ENCODE measurements at regions not wholly inside any gene's neighbourhood (a gene's known extent, or its start where the extent isn't known, plus 50 kb on each side); places are given as distances from the start of the nearest gene placed in this dataset.

DNA sequence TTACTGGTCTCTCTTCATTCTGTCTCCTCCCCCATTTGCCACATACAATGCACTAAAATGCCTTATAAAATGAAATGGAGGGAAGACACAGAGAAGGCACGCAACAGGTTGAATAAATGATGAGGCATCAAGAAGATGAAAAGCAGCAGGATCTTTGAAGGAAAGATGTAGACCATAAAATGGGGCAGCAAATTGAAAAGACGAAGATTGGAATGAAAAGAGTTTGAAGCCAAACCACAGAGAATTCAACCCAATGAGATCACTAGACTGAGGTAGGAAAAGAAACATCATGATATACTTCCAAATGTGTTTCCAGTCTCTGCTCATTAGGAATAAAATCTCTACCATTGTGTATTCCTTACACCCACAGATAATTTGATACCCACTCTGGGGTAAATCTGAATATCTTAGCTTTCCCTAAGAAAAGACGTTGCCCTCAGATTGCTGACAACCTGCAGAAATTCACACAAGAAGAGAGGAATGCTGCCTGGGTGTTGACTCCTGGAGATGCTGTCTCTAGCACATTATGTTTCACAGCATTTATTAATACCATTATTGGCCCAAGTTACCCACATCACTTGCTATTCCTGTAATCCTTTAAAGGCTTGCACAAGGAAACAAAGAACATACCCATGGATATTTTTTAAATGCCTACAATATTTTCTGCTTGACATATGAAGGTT, 230.9 kb downstream of the LTN1 start (continued):
- TF ChIP-seq BCOR (IDR thresholded peaks at IDR 0.05) = no peak
- TF ChIP-seq ZNF644 (tag; IDR thresholded peaks at IDR 0.05; ENCODE audit: low read depth) = no peak
- no peak for TF ChIP-seq RBM39 (optimal IDR thresholded peaks at IDR 0.05; ENCODE audit: low read depth, low read length)
- no peak for TF ChIP-seq CBFA2T3 (IDR thresholded peaks at IDR 0.05)

- H3K27me3 ChIP-seq (ENCODE audit: control insufficient read depth in 2 of 2, insufficient read depth in 2 of 2, low read length in 2 of 2) = no peaks in the 10 kb centered on the region
- no peak for TF ChIP-seq ELF2 (CRISPR knock-in tag; IDR thresholded peaks at IDR 0.05)
- TF ChIP-seq ZBTB33 (CRISPR knock-in tag; IDR thresholded peaks at IDR 0.05) = no peak
- no peak for TF ChIP-seq PTTG1 (tag; IDR thresholded peaks at IDR 0.05; ENCODE audit: low read depth)
- TF ChIP-seq FIP1L1 (IDR thresholded peaks at IDR 0.05; ENCODE audit: low read depth, low read length, poor library complexity, severe bottlenecking) = no peak
- TF ChIP-seq ZEB2 (IDR thresholded peaks at IDR 0.05) = no peak
- H3K9me3 ChIP-seq (replicated peaks; ENCODE audit: control insufficient read depth, insufficient read depth, low read depth, low read length) = no peaks in the 10 kb centered on the region
- ChIA-PET CTCF (ENCODE audit: low intra/inter-chr PET ratio) (no interaction called here), POLR2A (interaction anchor here (0.7 kb wide), 1 partner anchor 15 kb away, joined by 3 read pairs; no protein-coding TSS in a partner anchor)
- H3K4me3 ChIP-seq = no peak overlapping the region
- ATAC-seq (no peak), FAIRE-seq (no peak), DNase-seq (ENCODE audit: extremely low read depth in 1 of 4, low spot score in 3 of 4) (no peak)
- intact Hi-C loops (cut with micrococcal nuclease) = no loop called here
- H3K36me3 ChIP-seq (ENCODE audit: control insufficient read depth, insufficient read depth, low read length) = no peaks in the 10 kb centered on the region
- no peak overlapping the region for H3K4me2 ChIP-seq (ENCODE audit: insufficient read depth, low read length)
- in situ Hi-C loops (cut with MboI) = no loop called here
- H3K9ac ChIP-seq (ENCODE audit: insufficient read depth in 1 of 2, low read depth in 2 of 2, low read length in 2 of 2) = no peak overlapping the region
- H3K4me1 ChIP-seq (replicated peaks in 1 of 2; ENCODE audit: control insufficient read depth in 2 of 2, insufficient read depth in 2 of 2, low read length in 2 of 2) = no peaks in the 10 kb centered on the region
- no peak overlapping the region for H3K27ac ChIP-seq (ENCODE audit: extremely low read depth, low read depth, low read length)
- BruUV-seq (replicated peaks) = no TSS peak
- no peak overlapping the region for H2AFZ ChIP-seq (ENCODE audit: low read depth, low read length)
- H4K20me1 ChIP-seq (replicated peaks; ENCODE audit: control insufficient read depth, insufficient read depth, low read length) = no peaks in the 10 kb centered on the region
- no peaks in the 10 kb centered on the region for H3K9me1 ChIP-seq (ENCODE audit: control insufficient read depth, insufficient read depth, low read length)
- H3K79me2 ChIP-seq (ENCODE audit: control insufficient read depth, insufficient read depth, low read length) = no peaks in the 10 kb centered on the region
- 0% methylated on average over 1 of the region's 1 CpG for WGBS (ENCODE audit: insufficient coverage, low coverage, missing lambda C conversion rate)
These were observed 233.8 kb downstream of the LTN1 start for GRCh38 chr21:28758883-28759242.
